Pancreas (tissue), 10 donors: ENCODE measurements at regions not wholly inside any gene's neighbourhood (a gene's known extent, or its start where the extent isn't known, plus 50 kb on each side); places are given as distances from the start of the nearest gene placed in this dataset.

Experiments
- ATAC-seq, 4 donors: fragments of 200-7000 bp; cut with Tn5 transposase; one replicate each; pipeline versions ENCODE4 v1.8.0 to v1.9.1; 2020; ENCODE audit warnings: mild to moderate bottlenecking in 4 of 4, moderate library complexity in 4 of 4
- DNase-seq, 6 donors: peaks; one replicate each; pipeline ENCODE4 v3.0.0-alpha.2; 2020
- FAIRE-seq: peaks from 2 replicates; lab custom pipeline; 2012; peaks lifted over from hg19 to GRCh38; lab: Jason Lieb, UNC
- H3K27ac ChIP-seq, 4 donors: fragments of 200-600 bp; sonication (generic); 1 replicate in 3 of 4; 2 replicates in 1 of 4; pipeline versions ENCODE4 v1.5.0 to v1.8.0; 2020
- H3K27me3 ChIP-seq, 4 donors: fragments of 200-600 bp; one replicate each; pipeline ENCODE4 v1.8.0; 2021
- H3K36me3 ChIP-seq, 3 donors: fragments of 200-600 bp; sonication (generic) in 1 of 3; one replicate each; pipeline versions ENCODE4 v1.5.0 to v1.8.0; 2020 to 2021
- H3K4me1 ChIP-seq, 3 donors: fragments of 200-600 bp; one replicate each; pipeline ENCODE4 v1.8.0; 2021
- H3K4me3 ChIP-seq, 4 donors: fragments of 200-600 bp; sonication (generic) in 2 of 4; one replicate each; pipeline versions ENCODE4 v1.5.0 to v1.8.0; 2020 to 2021
- H3K9me3 ChIP-seq, 4 donors: fragments of 200-600 bp; one replicate each; pipeline ENCODE4 v1.8.0; 2021
- WGBS, 2 donors: extraction: QIAGEN DNeasy Blood & Tissue Kit; methylation state at CpG; one replicate each; pipeline ENCODE4 v1.1.7; 2013; 5-methylcytosine and 5-hydroxymethylcytosine counted together
- intact Hi-C, 3 donors: fragments of 100-400 bp; cut with DNase I; formaldehyde crosslinking; loops; one replicate each; pipeline versions ENCODE4 v1.11.1 to v1.14.2; 2022
- TF ChIP-seq, protein P1 (sequence below), 4 donors: fragments of 200-600 bp; sonication (generic) in 3 of 4; IDR thresholded peaks; one replicate each; pipeline versions ENCODE4 v1.5.0 to v1.8.0; 2021; ENCODE audit warnings: antibody characterized with exemption in 4 of 4
- donor health status: healthy with polysubstance abuse.
- donor health status: DM: no; HTN: no; CAD: no; lungs with moderate emphysema.
- donor health status: DM: no; HTN: no; CAD: no.
- donor health status: control.
- donor health status: control.
- donor health status: Bipolar disorder and iron deficiency.
- donor health status: DM: yes; HTN: yes; CAD: no.
- donor health status: DM: no; HTN: no; CAD: no.
- donor health status: DM: no; HTN: no; CAD: no.
- donor health status: DM: yes; HTN: yes; CAD: no.

DNA sequence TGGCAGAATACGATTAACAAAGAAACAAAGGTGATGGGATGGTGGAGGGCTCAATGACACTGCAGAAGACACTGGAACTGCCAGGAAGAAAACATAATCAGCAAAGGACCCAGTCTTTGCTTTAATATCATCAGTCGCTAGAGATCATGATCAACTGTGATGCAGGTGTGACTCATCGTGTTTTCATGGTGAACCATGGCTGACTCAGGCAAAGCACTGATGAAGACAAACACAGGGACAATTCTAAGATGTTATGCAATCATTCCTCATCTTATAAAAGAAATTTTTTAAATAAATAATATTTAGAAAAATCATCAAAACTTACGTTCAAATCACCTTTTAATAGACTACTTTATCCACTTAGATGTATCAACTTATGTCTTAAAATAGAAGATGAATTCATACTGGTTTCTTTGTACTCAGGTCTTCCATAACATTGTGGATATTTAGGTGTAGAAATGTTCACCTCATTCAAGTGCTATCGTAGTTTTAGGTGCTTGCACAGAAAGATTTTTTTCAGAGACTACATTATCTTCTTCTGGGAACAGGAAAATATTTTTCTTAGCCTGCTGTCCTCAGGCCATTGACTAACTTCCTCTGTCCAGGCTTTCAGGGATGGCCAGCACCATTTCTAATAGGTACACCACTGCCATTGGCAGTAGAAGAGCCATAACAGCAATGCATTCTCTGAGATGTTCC is 673.4 kb upstream of the MEF2C start:
- DNase-seq (no peak), ATAC-seq (no peak), FAIRE-seq (no peak)
- TF ChIP-seq, protein P1, sequence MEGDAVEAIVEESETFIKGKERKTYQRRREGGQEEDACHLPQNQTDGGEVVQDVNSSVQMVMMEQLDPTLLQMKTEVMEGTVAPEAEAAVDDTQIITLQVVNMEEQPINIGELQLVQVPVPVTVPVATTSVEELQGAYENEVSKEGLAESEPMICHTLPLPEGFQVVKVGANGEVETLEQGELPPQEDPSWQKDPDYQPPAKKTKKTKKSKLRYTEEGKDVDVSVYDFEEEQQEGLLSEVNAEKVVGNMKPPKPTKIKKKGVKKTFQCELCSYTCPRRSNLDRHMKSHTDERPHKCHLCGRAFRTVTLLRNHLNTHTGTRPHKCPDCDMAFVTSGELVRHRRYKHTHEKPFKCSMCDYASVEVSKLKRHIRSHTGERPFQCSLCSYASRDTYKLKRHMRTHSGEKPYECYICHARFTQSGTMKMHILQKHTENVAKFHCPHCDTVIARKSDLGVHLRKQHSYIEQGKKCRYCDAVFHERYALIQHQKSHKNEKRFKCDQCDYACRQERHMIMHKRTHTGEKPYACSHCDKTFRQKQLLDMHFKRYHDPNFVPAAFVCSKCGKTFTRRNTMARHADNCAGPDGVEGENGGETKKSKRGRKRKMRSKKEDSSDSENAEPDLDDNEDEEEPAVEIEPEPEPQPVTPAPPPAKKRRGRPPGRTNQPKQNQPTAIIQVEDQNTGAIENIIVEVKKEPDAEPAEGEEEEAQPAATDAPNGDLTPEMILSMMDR (IDR thresholded peaks at IDR 0.05), result no peak
- Histone ChIP-seq H3K27me3 (no peaks in the 10 kb centered on the region), H3K27ac (no peak overlapping the region), H3K9me3 (no peaks in the 10 kb centered on the region), H3K4me3 (no peak overlapping the region), H3K36me3 (no peaks in the 10 kb centered on the region), H3K4me1 (no peaks in the 10 kb centered on the region)
- WGBS, 2 donors, result 73 to 83% methylated on average over 5 of the region's 5 CpGs
- intact Hi-C loops, result no loop called here

DNA sequence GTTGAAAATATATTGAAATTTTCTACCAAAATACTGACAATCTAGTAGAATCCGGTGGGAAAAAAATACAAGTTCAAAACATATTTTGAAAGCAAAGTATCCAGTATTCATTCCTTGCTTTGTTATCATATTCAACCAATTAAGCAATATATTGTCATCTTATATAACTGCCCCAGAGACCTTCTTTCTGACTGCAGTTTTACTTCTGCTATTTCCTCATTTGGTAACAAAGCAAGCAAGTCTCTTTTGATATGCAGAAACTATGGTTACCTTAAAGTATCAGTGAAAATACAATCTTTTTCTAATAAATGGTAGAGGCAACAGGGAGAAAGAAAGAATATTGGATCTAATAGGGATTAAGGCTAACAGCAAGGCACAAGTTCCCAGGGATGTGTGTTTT is 663.7 kb upstream of the MEF2C start:
- no peak overlapping the region for H3K4me3 ChIP-seq
- ATAC-seq, result no peak
- FAIRE-seq, result no peak
- H3K9me3 ChIP-seq, result no peaks in the 10 kb centered on the region
- intact Hi-C loops, result no loop called here
- no peaks in the 10 kb centered on the region for H3K4me1 ChIP-seq
- DNase-seq, result no peak
- no peaks in the 10 kb centered on the region for H3K36me3 ChIP-seq
- H3K27ac ChIP-seq, result no peak overlapping the region
- TF ChIP-seq, protein P1 (IDR thresholded peaks at IDR 0.05), result no peak
- no peaks in the 10 kb centered on the region for H3K27me3 ChIP-seq
- whole genome bisulfite sequencing, 2 donors, result 86 to 91% methylated on average over 1 of the region's 1 CpG

DNA sequence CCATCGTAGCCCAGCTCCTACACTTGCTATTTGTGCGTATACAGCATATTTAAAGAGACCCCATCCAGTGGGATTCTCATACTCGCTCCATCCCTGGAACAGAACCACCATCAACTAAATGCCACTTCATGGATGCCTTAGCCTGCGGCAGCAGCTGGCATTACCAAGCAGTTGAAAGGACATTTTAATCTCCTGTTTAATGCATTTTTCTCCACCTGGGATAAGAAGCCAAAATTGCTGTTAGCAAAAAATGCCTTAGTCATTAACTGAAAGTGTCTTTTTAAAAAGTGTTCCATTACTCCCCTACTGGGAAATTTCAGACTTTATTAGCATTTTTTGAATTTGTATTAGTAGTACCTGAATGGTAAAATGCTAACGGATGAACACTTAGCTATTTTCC is 662.6 kb upstream of the MEF2C start:
- no peak for FAIRE-seq
- WGBS, 2 donors, result 87 to 91% methylated on average over 5 of the region's 5 CpGs

DNA sequence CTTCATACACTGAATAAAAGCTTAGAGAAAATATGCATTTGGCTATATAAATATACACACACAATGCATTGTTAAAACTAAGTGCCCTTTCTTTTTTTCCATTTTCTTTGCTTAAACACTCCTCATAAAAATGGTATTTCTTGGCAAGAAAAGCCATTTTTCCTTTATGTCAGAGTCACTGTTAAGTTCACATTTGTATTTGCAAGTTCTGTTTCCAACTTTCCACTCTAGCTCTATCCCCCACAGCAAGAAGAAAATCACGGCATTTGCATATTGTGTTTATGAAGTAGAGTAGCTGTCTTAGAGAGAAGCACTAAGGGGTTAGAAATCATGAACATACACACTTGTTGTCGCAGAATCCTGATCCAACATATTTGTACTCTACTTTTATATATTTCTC is 662.1 kb upstream of the MEF2C start:
- H3K36me3 ChIP-seq, result no peaks in the 10 kb centered on the region
- no peak overlapping the region for H3K27ac ChIP-seq
- no peaks in the 10 kb centered on the region for H3K9me3 ChIP-seq
- no peak overlapping the region for H3K4me3 ChIP-seq
- no peaks in the 10 kb centered on the region for H3K27me3 ChIP-seq
- FAIRE-seq (no peak), DNase-seq (no peak), ATAC-seq (no peak)
- H3K4me1 ChIP-seq, result no peaks in the 10 kb centered on the region
- TF ChIP-seq, protein P1 (IDR thresholded peaks at IDR 0.05), result no peak
- whole genome bisulfite sequencing, 2 donors, result 85 to 92% methylated on average over 2 of the region's 2 CpGs
- intact Hi-C loops, result no loop called here

More for the DNA sequence above, 662.6 kb upstream of the MEF2C start:
- H3K27me3 ChIP-seq, result no peaks in the 10 kb centered on the region
- no peaks in the 10 kb centered on the region for H3K36me3 ChIP-seq
- no peak for ATAC-seq
- no peak overlapping the region for H3K4me3 ChIP-seq
- DNase-seq, result no peak
- TF ChIP-seq, protein P1 (IDR thresholded peaks at IDR 0.05), result no peak
- H3K4me1 ChIP-seq, result no peaks in the 10 kb centered on the region
- intact Hi-C loops, result no loop called here
- H3K9me3 ChIP-seq, result no peaks in the 10 kb centered on the region
- H3K27ac ChIP-seq, result no peak overlapping the region

GRCh38 chr5:89542736-89543135 is 659.8 kb upstream of the MEF2C start:
- intact Hi-C loops, result no loop called here

More at GRCh38 chr5:89542736-89543135, 659.8 kb upstream of the MEF2C start:
- Histone ChIP-seq H3K27me3 (no peaks in the 10 kb centered on the region), H3K4me1 (no peaks in the 10 kb centered on the region), H3K9me3 (no peaks in the 10 kb centered on the region), H3K4me3 (no peak overlapping the region), H3K36me3 (no peaks in the 10 kb centered on the region), H3K27ac (no peak overlapping the region)
- WGBS, 2 donors, result 86 to 93% methylated on average over 3 of the region's 3 CpGs
- no peak for DNase-seq
- FAIRE-seq, result no peak
- ATAC-seq, result no peak
- TF ChIP-seq, protein P1 (IDR thresholded peaks at IDR 0.05), result no peak
